HG03469 (cell line): ENCODE measurements at regions not wholly inside any gene's neighbourhood (a gene's known extent, or its start where the extent isn't known, plus 50 kb on each side); places are given as distances from the start of the nearest gene placed in this dataset.
"Not testable (repeated sequence)": the region's sequence is repeated elsewhere in the genome, so short reads cannot be mapped to it uniquely, and the experiment has no call there.

Source experiments
- ATAC-seq: cut with Tn5 transposase; IDR thresholded peaks from one replicate; pipeline ENCODE4 v1.9.1; 2021; ENCODE audit warnings: mild to moderate bottlenecking, moderate library complexity, moderate number of reproducible peaks; ENCODE audit not compliant: unreplicated experiment

DNA sequence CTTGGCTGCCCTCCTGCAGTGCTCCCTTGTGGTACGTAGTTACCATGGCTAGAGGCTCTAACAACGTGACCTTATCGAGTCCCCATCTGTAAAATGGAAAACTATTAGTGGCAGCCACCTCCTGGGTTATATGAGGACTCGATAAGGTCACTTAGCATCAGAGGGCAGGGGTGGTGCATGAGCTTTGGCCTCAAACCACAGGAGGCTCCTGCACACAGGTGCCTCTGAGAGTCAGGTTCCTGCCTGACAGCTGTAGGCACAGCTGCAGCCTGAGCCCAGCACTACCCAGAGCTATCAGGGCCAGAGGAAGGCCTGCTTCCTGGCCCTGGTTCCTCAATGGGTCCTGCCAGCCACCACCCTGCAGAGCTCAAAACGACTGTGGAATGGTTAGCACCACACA is 57.2 kb upstream of the SEC14L1 start:
- ATAC-seq = no peak

DNA sequence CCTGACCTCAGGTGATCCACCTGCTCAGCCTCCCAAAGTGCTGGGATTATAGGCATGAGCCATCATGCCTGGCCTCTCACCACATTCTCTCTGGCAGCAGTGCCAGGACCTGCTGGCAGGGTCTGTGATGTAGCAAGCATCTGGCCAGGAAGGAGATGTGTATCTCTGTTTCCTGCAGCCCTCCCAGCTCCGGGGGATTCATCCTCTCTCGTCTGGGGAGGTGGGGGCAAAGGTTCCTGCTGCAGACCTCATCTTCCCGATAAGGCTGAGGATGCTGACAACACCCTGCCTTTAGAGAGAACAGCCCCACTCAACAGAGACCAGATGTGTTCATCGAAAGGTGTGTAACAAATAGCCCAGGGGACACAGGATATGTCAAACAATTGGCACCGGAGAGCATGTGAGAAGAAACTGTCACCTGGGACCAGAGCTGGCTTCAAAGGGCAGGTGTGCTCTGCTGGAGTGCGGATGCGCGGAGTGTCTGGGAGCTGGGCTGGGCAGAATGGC is 54.8 kb upstream of the SEC14L1 start:
- ATAC-seq = no peak

DNA sequence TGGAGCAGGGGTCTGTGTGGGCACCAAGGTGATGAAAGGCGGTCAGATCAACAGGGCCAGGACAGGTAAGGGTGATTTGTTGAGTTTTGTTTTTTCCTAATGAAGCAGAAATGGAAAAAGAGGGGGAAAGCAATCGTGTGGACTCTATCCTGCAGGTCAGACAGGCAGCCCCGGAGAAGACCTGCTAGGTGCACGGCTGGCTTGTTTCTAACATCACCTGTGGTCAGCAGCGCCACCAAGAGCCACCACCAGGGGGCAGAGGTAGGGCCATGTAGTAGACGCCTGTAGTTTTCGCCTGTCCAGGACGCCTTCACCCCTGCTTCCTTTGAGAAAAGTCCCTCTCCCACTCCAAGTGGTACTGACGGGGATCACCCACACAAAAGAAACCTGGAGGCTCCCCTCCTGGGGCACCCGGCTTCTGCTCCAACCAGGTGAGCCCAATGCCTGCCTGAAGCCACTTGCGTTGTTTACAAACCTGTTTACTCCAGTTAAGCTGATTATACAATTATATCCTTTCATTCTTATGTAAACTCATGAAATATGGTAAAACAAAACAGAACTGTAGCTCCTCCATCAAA is 54.2 kb upstream of the SEC14L1 start:
- ATAC-seq = no peak

DNA sequence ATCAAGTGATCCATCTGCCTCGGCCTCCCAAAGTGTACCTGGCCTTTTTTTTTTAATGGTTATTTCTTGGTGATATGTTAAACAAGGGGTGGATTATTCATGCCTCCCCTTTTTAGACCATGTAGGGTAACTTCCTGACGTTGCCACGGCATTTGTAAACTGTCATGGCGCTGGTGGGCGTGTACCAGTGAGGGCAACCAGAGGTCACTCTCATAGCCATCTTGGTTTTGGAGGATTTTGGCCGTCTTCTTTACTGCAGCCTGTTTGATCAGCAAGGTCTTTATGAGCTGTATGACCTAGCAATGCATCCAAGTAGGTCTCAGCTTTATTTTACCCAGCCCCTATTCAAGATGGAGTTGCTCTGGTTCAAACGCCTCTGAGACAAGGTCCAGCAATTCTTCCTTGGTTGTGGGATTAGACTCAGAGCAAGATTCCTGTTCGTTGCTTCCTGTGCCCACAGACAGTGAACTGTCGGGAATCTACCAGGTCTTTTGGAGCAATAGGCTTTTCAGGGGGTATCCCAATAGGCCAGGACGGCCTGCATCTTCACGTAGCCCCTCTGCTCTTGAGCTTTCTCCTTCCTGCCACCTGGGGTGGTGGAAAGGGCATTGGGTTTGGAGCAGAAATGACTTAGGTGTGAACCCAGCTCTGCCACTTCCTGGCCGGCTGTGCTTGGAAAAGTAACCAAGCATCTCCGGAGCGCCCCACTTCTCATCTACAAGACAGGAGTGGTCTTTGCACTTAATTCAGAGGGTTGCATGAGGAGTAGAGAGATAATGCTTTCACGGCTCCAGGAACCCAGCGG is 52.9 kb upstream of the SEC14L1 start:
- ATAC-seq = no peak

DNA sequence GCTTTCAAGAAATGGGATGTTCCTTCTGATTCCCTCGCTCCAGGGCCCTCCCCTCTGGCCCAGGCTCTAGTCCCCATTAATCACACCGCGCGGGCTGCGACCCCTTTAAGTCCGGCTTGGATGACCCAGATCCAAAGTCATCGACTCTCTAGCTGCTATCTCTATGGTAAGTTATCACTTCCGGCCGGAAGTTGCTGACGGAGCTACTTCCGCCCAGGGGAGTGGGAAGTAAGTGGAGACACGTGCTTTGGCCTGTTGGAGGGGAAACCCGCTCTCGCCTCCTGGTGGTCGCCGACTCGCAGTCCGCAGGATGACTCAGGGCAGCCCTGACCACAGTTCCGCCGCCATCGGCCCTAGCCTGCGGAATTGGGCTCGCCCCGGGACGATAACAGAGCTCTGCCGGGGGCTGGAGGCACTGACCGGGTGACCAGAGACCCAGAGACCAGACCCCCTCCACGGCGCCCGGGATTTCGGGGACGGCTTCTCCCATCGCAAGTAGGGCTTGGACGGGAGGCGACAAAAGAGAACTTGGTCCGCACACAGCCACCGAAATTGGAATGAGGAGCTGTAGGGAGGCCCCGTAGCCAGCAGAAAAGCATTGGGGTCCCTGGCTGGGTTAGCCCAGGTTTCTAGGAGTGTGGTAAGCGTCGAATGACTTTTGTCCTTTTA is 52.2 kb upstream of the SEC14L1 start:
- ATAC-seq = peak; percentile 52

DNA sequence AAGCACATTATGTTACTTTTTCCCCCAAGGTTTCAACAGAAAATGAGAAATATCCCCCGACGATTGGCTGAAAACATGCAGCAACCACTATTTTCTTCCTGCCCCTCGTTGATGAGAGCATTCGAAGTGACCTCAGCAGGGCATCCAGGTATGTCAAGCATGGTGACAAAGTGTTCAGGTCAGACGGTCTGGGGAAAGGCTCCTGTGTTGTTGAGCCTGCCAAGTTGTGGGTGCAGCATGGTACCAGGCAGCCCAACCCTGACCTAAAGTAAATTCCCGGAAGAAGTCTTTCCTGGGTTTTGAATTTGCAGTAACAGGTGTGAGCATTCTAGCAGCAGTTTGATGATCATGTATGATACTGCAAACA is 51.7 kb upstream of the SEC14L1 start:
- no peak for ATAC-seq

DNA sequence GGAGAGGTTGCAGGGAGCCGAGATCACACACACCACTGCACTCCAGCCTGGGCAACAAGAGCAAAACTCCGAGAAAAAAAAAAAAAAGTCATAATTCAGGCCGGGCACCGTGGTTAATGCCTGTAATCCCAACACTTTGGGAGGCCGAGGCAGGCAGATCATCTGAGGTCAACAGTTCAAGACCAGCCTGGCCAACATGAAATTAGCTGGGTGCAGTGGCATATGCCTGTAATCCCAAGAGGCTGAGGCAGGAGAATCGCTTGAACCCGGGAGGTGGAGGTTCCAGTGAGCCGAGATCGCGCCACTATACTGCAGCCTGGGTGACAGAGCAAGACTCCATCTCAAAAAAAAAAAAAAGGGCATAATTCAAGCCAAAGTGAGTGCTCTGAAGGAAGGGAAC is 50.8 kb upstream of the SEC14L1 start:
- not testable (repeated sequence) for ATAC-seq

DNA sequence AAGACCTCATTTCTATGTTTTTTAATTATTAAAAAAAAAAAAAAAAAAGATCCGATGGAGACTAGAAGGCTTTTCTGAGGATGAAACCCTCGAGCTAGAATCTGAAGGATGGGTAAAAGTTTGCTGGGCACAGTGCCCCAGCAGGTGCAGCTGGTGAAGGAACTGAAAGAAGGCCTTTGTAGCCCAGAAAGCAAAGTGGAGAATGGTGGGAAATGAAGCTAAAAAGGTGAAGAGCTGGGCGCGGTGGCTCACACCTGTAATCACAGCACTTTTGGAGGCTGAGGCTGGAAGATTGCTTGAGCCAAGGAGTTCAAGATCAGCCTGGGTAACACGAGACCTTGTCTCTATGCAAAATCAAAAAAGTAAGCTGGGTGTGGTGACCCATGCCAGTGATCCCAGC is 50.3 kb upstream of the SEC14L1 start:
- no peak for ATAC-seq
